Breast epithelium (tissue), 4 donors: ENCODE measurements at regions not wholly inside any gene's neighbourhood (a gene's known extent, or its start where the extent isn't known, plus 50 kb on each side); places are given as distances from the start of the nearest gene placed in this dataset.
"Not testable (repeated sequence)": the region's sequence is repeated elsewhere in the genome, so short reads cannot be mapped to it uniquely, and the experiment has no call there.

Experiments used
- DNase-seq, 2 donors: peaks; one replicate each; pipeline ENCODE4 v3.0.0-alpha.2; 2019; ENCODE audit warnings: low spot score in 2 of 2
- H3K27ac ChIP-seq, 2 donors: fragments of 200-600 bp; sonication (generic) in 1 of 2; one replicate each; pipeline ENCODE4 v1.5.1; 2016 to 2019; ENCODE audit warnings: mild to moderate bottlenecking in 1 of 2
- H3K27me3 ChIP-seq, 2 donors: fragments of 200-600 bp; sonication (generic) in 1 of 2; one replicate each; pipeline versions ENCODE4 v1.5.1 to v1.6.0; 2017 to 2019; ENCODE audit warnings: control low read depth in 1 of 2, mild to moderate bottlenecking in 1 of 2
- H3K36me3 ChIP-seq: fragments of 200-600 bp; one replicate; pipeline ENCODE4 v1.5.1; 2019
- H3K4me1 ChIP-seq, 2 donors: fragments of 200-600 bp; sonication (generic); one replicate each; pipeline ENCODE4 v1.5.1; 2016 to 2019; ENCODE audit warnings: control low read depth in 1 of 2
- H3K4me3 ChIP-seq, 3 donors: fragments of 200-600 bp; sonication (generic); 1 replicate in 2 of 3; 2 replicates in 1 of 3; pipeline ENCODE4 v1.5.1; 2016 to 2019; ENCODE audit warnings: mild to moderate bottlenecking in 3 of 3, moderate library complexity in 2 of 3
- H3K9me3 ChIP-seq, 2 donors: fragments of 200-600 bp; sonication (generic) in 1 of 2; one replicate each; pipeline ENCODE4 v1.5.1; 2016 to 2019; ENCODE audit warnings: control low read depth in 1 of 2
- POLR2A ChIP-seq: fragments of 450-650 bp; IDR thresholded peaks from one replicate; pipeline ENCODE4 v1.6.1; 2016; ENCODE audit warnings: antibody characterized with exemption, mild to moderate bottlenecking, moderate library complexity
- POLR2AphosphoS5 ChIP-seq, 3 donors: sonication (generic); formaldehyde crosslinking; IDR thresholded peaks; one replicate each; pipeline ENCODE4 v1.6.1; 2017; ENCODE audit warnings: antibody characterized with exemption in 3 of 3
- intact Hi-C: fragments of 100-400 bp; cut with DNase I; formaldehyde crosslinking; loops from one replicate; pipeline ENCODE4 v1.15.1; 2023; ENCODE audit warnings: low total_unique reads
- TF ChIP-seq, protein P1 (sequence below), 3 donors: fragments of 450-650 bp; IDR thresholded peaks; one replicate each; pipeline ENCODE4 v1.5.1; 2016 to 2017; ENCODE audit warnings: antibody characterized with exemption in 3 of 3, mild to moderate bottlenecking in 3 of 3, moderate library complexity in 3 of 3

GRCh38 chr13:69035771-69036170 is 1071.9 kb upstream of the ATXN8OS start:
- no peaks in the 10 kb centered on the region for H3K4me1 ChIP-seq
- TF ChIP-seq POLR2A: no peak
- TF ChIP-seq, protein P1, sequence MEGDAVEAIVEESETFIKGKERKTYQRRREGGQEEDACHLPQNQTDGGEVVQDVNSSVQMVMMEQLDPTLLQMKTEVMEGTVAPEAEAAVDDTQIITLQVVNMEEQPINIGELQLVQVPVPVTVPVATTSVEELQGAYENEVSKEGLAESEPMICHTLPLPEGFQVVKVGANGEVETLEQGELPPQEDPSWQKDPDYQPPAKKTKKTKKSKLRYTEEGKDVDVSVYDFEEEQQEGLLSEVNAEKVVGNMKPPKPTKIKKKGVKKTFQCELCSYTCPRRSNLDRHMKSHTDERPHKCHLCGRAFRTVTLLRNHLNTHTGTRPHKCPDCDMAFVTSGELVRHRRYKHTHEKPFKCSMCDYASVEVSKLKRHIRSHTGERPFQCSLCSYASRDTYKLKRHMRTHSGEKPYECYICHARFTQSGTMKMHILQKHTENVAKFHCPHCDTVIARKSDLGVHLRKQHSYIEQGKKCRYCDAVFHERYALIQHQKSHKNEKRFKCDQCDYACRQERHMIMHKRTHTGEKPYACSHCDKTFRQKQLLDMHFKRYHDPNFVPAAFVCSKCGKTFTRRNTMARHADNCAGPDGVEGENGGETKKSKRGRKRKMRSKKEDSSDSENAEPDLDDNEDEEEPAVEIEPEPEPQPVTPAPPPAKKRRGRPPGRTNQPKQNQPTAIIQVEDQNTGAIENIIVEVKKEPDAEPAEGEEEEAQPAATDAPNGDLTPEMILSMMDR (IDR thresholded peaks at IDR 0.05): no peak
- no peak for TF ChIP-seq POLR2AphosphoS5 (IDR thresholded peaks at IDR 0.05)
- no peaks in the 10 kb centered on the region for H3K36me3 ChIP-seq
- H3K9me3 ChIP-seq: no peaks in the 10 kb centered on the region
- intact Hi-C loops: no loop called here
- no peak for DNase-seq
- H3K4me3 ChIP-seq: no peak overlapping the region
- H3K27me3 ChIP-seq: no peaks in the 10 kb centered on the region
- H3K27ac ChIP-seq: no peak overlapping the region

GRCh38 chr13:69028936-69029335 is 1078.7 kb upstream of the ATXN8OS start:
- Histone ChIP-seq H3K4me1 (no peaks in the 10 kb centered on the region), H3K27me3 (no peaks in the 10 kb centered on the region), H3K4me3 (no peak overlapping the region), H3K9me3 (no peaks in the 10 kb centered on the region), H3K36me3 (no peaks in the 10 kb centered on the region), H3K27ac (no peak overlapping the region)
- no peak for DNase-seq
- TF ChIP-seq POLR2AphosphoS5 (IDR thresholded peaks at IDR 0.05): no peak
- TF ChIP-seq POLR2A: no peak
- TF ChIP-seq, protein P1 (IDR thresholded peaks at IDR 0.05): no peak
- intact Hi-C loops: no loop called here

- TF ChIP-seq POLR2AphosphoS5 (IDR thresholded peaks at IDR 0.05): no peak
- TF ChIP-seq, protein P1 (IDR thresholded peaks at IDR 0.05): no peak
- TF ChIP-seq POLR2A: no peak
- Histone ChIP-seq H3K4me3 (no peak overlapping the region), H3K4me1 (no peaks in the 10 kb centered on the region), H3K36me3 (no peaks in the 10 kb centered on the region), H3K27ac (no peak overlapping the region), H3K27me3 (no peaks in the 10 kb centered on the region), H3K9me3 (no peaks in the 10 kb centered on the region)
- intact Hi-C loops: no loop called here
- DNase-seq: no peak
These were observed 1087.5 kb upstream of the ATXN8OS start for GRCh38 chr13:69020120-69020519.

GRCh38 chr13:69018173-69018572 is 1089.5 kb upstream of the ATXN8OS start:
- H3K36me3 ChIP-seq, DNase-seq, intact Hi-C loops: not testable (repeated sequence)

DNA sequence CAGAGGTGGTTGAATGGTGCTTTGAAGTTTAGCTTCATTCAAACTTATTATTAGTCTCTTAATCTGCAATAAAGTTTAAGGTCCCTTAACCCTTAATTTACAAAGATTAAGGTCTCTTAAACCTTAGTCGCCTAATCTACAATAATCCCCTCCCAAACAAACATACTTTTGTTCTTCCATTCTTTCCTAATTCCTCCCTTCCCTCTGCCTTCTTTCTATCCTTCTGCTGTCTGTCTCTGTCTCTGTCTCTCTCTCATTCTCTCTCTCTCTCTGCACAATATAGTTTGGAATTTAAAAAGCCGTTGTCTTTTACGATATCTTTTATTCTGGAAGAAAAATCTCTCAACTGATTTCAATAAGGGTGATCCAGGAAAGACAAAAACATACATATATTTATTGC is 1096.8 kb upstream of the ATXN8OS start:
- DNase-seq: no peak
- Histone ChIP-seq H3K27ac (no peak overlapping the region), H3K4me1 (no peaks in the 10 kb centered on the region), H3K9me3 (no peaks in the 10 kb centered on the region), H3K27me3 (no peaks in the 10 kb centered on the region), H3K36me3 (no peaks in the 10 kb centered on the region), H3K4me3 (no peak overlapping the region)
- TF ChIP-seq POLR2AphosphoS5 (IDR thresholded peaks at IDR 0.05) (no peak), POLR2A (no peak)
- TF ChIP-seq, protein P1 (IDR thresholded peaks at IDR 0.05): no peak
- intact Hi-C loops: loop anchor here (5.0 kb wide), 1 partner anchor 1153 kb away; no protein-coding TSS in a partner anchor

More at GRCh38 chr13:69018173-69018572, 1089.5 kb upstream of the ATXN8OS start:
- H3K4me3 ChIP-seq, H3K27me3 ChIP-seq, H3K9me3 ChIP-seq, H3K27ac ChIP-seq, H3K4me1 ChIP-seq: not testable (repeated sequence)

DNA sequence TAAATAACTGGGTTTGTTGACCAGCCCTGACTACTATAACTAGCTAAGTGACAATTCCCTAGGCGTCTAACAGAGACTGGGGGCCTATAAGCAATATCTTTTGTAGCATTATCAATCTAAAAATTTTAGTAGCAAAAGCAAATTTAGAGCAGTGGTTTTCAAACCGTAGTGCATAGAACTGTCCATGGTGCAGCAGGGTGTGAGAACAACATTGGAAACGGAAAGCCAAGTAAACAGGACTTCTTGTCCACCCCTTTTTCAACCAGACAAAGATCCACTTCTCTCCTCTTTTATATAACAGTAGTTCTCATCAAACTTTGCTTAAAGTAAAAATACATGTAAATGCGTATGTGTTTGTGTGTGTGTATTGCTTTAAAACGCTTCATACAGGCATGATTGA is 1099.1 kb upstream of the ATXN8OS start:
- TF ChIP-seq POLR2A (no peak), POLR2AphosphoS5 (IDR thresholded peaks at IDR 0.05) (no peak)
- H3K4me3 ChIP-seq: no peak overlapping the region
- no peak overlapping the region for H3K27ac ChIP-seq
- no peaks in the 10 kb centered on the region for H3K9me3 ChIP-seq
- intact Hi-C loops: no loop called here
- no peaks in the 10 kb centered on the region for H3K4me1 ChIP-seq
- H3K27me3 ChIP-seq: no peaks in the 10 kb centered on the region
- DNase-seq: no peak
- H3K36me3 ChIP-seq: no peaks in the 10 kb centered on the region
